SU-DHL-6 (cell line): ENCODE measurements at regions not wholly inside any gene's neighbourhood (a gene's known extent, or its start where the extent isn't known, plus 50 kb on each side); places are given as distances from the start of the nearest gene placed in this dataset.

Source experiments
- H2AFZ ChIP-seq: fragments of 200-600 bp; sonication (generic); 2 replicates; pipeline ENCODE4 v1.6.1; 2014; ENCODE audit warnings: low read depth, mild to moderate bottlenecking, moderate library complexity, mixed read lengths, antibody characterized with exemption, low read length; ENCODE audit not compliant: severe bottlenecking
- H3F3A ChIP-seq: fragments of 200-600 bp; shearing (Covaris generic); 2 replicates; pipeline ENCODE4 v1.6.0; 2016; ENCODE audit warnings: antibody characterized with exemption, mild to moderate bottlenecking; ENCODE audit not compliant: insufficient read depth
- H3K27ac ChIP-seq: fragments of 200-600 bp; sonication (generic); 2 replicates; pipeline ENCODE4 v1.5.1; 2016; ENCODE audit warnings: low read depth, mild to moderate bottlenecking, low read length, moderate library complexity, mixed read lengths
- H3K27me3 ChIP-seq: fragments of 200-600 bp; sonication (generic), shearing (Covaris generic); 2 replicates; pipeline ENCODE4 v1.6.0; 2014; ENCODE audit warnings: mild to moderate bottlenecking, low read length
- H3K36me3 ChIP-seq: fragments of 200-600 bp; sonication (generic); 2 replicates; pipeline ENCODE4 v1.6.1; 2014; ENCODE audit warnings: mild to moderate bottlenecking, low read length, mixed read lengths
- H3K4me2 ChIP-seq: fragments of 300-600, 200-600 bp; shearing (Covaris generic), sonication (generic); 2 replicates; pipeline ENCODE4 v1.6.0; 2014; ENCODE audit warnings: low read length, low read depth, mild to moderate bottlenecking; ENCODE audit not compliant: poor library complexity, severe bottlenecking
- H3K4me3 ChIP-seq: fragments of 200-600 bp; sonication (generic); 2 replicates; pipeline ENCODE4 v1.5.1; 2014; ENCODE audit warnings: antibody characterized with exemption, low read length, mild to moderate bottlenecking, mixed read lengths; ENCODE audit not compliant: insufficient read depth, poor library complexity, severe bottlenecking
- H3K79me2 ChIP-seq: fragments of 200-600 bp; sonication (generic); 2 replicates; pipeline ENCODE4 v1.6.1; 2014; ENCODE audit warnings: mild to moderate bottlenecking, low read length, moderate library complexity; ENCODE audit not compliant: insufficient read depth
- H3K9ac ChIP-seq: fragments of 200-600 bp; sonication (generic); 2 replicates; pipeline ENCODE4 v1.7.0; 2014; ENCODE audit warnings: mild to moderate bottlenecking, low read length
- H3K9me2 ChIP-seq: fragments of 200-600 bp; sonication (generic); replicated peaks from 2 replicates; pipeline ENCODE4 v1.6.1; 2014; ENCODE audit warnings: low read length; ENCODE audit not compliant: insufficient read depth
- H3K9me3 ChIP-seq: fragments of 200-600 bp; sonication (generic); 2 replicates; pipeline ENCODE4 v1.6.1; 2014; ENCODE audit warnings: low read length, mixed read lengths; ENCODE audit not compliant: insufficient read depth
- H4K20me1 ChIP-seq: fragments of 200-600 bp; sonication (generic); 2 replicates; pipeline ENCODE4 v1.6.1; 2014; ENCODE audit warnings: low read depth, mild to moderate bottlenecking, antibody characterized with exemption, low read length, moderate library complexity, mixed read lengths
- CTCF ChIP-seq: fragments of 200-600 bp; sonication (generic); IDR thresholded peaks from one replicate; pipeline ENCODE4 v1.5.1; 2017; ENCODE audit warnings: antibody characterized with exemption, mild to moderate bottlenecking, low read length, moderate library complexity; ENCODE audit not compliant: insufficient read depth, poor library complexity, severe bottlenecking
- EZH2phosphoT487 ChIP-seq: fragments of 200-600 bp; sonication (generic), shearing (Covaris generic); conservative IDR thresholded peaks from 2 replicates; pipeline ENCODE4 v1.6.1; 2018; ENCODE audit warnings: mild to moderate bottlenecking, antibody characterized with exemption, low read length, moderate library complexity, mixed read lengths

DNA sequence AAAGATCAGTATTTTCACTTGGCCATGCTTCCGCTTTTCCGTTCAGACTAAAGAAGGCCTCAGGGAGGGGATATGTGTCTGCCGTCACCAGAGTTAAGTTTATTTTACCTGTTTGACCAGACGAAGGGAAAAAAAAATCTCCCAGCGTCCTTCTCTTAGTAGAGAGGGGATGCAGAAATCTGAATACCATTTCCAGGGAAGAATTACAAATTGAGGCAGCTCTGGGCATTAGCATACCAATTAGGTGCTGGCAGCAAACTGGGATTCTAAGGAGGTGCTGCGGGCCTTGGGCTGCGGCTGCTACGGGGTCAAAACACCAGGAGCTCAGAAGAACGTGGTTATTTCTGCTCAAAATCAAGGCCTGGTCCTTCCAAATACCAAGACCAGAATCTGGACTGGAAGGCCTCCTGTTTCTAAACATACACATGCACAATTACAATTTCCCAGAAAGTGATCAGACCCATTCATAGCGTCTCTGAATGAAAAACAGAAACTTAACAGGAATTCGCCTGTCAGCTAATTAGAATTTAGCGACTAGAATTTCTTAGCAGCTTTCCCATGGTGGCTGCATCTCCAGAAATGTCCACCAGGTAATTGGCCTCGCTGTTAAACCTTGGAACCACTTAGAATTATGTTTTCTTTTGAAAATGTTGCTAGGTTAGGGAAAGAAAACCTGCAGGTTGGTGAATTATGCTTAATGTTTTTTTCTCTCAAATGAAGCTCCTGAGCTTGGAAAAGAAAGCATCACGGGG is 617.0 kb downstream of the VRK1 start:
- H3K27ac ChIP-seq = no peak overlapping the region
- no peak overlapping the region for H2AFZ ChIP-seq
- no peaks in the 10 kb centered on the region for H3K27me3 ChIP-seq
- H3F3A ChIP-seq = no peaks in the 10 kb centered on the region
- H3K9ac ChIP-seq = no peak overlapping the region
- H4K20me1 ChIP-seq = no peaks in the 10 kb centered on the region
- H3K4me2 ChIP-seq = no peak overlapping the region
- no peaks in the 10 kb centered on the region for H3K9me3 ChIP-seq
- no peaks in the 10 kb centered on the region for H3K36me3 ChIP-seq
- TF ChIP-seq EZH2phosphoT487 = no peak
- TF ChIP-seq CTCF = no peak
- no peaks in the 10 kb centered on the region for H3K9me2 ChIP-seq
- no peaks in the 10 kb centered on the region for H3K79me2 ChIP-seq
- no peak overlapping the region for H3K4me3 ChIP-seq

DNA sequence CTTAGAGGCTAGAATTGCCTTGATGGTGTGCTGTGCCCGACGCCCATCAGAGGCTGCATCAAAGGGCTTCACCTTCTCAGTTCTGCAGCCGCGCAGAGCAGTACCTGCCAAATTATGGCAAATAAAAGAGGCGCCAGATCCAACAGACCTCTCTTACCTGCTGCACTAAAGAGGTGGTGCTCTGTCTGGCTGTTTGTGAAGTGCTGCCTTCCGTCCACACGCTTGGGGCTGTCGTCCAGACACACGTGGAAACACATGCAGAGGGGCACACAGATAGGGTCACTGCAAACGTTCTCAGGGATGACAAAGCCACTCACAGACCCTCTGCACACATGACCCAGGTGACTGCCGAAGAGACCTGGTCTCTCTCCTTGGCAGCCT is 617.5 kb downstream of the VRK1 start:
- no peaks in the 10 kb centered on the region for H3K9me3 ChIP-seq
- no peaks in the 10 kb centered on the region for H3K27me3 ChIP-seq
- no peak overlapping the region for H2AFZ ChIP-seq
- H4K20me1 ChIP-seq = no peaks in the 10 kb centered on the region
- no peaks in the 10 kb centered on the region for H3K36me3 ChIP-seq
- no peaks in the 10 kb centered on the region for H3K79me2 ChIP-seq
- H3K9me2 ChIP-seq = no peaks in the 10 kb centered on the region
- H3K9ac ChIP-seq = no peak overlapping the region
- no peak for TF ChIP-seq EZH2phosphoT487
- no peak for TF ChIP-seq CTCF
- no peak overlapping the region for H3K4me3 ChIP-seq
- no peaks in the 10 kb centered on the region for H3F3A ChIP-seq
- no peak overlapping the region for H3K4me2 ChIP-seq
- H3K27ac ChIP-seq = no peak overlapping the region

DNA sequence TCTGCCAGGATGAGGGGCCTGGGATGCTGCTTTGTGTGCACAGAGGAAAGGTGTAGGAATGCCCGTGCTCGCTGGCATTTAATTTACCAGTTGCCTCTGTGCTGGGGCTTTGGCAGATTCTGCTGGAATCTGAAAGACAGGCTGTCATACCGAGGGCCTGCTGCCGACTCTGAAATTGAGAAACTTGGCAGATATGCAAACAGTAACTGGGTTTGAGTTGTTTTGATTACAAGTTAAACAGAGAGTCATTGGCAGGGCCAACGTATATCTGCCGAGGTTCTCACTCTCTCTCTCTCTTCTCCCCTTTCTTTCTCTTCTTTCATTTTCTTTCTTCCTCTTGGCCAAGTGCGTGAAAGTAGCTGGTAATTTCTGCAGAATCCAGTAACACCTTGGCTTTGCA is 618.7 kb downstream of the VRK1 start:
- Histone ChIP-seq H3K9me2 (no peaks in the 10 kb centered on the region), H3K4me2 (no peak overlapping the region), H3K79me2 (no peaks in the 10 kb centered on the region), H4K20me1 (no peaks in the 10 kb centered on the region), H3K9ac (no peak overlapping the region), H3K27ac (no peak overlapping the region), H3K9me3 (no peaks in the 10 kb centered on the region), H3F3A (no peaks in the 10 kb centered on the region), H3K27me3 (no peaks in the 10 kb centered on the region), H3K4me3 (no peak overlapping the region), H2AFZ (no peak overlapping the region), H3K36me3 (no peaks in the 10 kb centered on the region)
- TF ChIP-seq EZH2phosphoT487 = no peak
- no peak for TF ChIP-seq CTCF
